ENCODE measurements at regions not wholly inside any gene's neighbourhood (a gene's known extent, or its start where the extent isn't known, plus 50 kb on each side); places are given as distances from the start of the nearest gene placed in this dataset.

GRCh38 chr3:38989917-38990510 lies 61.7 kb downstream of the SCN11A start:
- no peaks in the 10 kb centered on the region for H3K79me2 ChIP-seq (replicated peaks; ENCODE audit: insufficient read depth, low read length)
- no peak for TF ChIP-seq CTCF (IDR thresholded peaks at IDR 0.05; ENCODE audit: poor library complexity, severe bottlenecking)
- TF ChIP-seq POLR2AphosphoS5 (IDR thresholded peaks at IDR 0.05), result no peak
- TF ChIP-seq EP300 (conservative IDR thresholded peaks at IDR 0.05; ENCODE audit: poor library complexity, severe bottlenecking), result no peak
- TF ChIP-seq MXI1 (conservative IDR thresholded peaks at IDR 0.05; ENCODE audit: poor library complexity, severe bottlenecking), result no peak
- TF ChIP-seq REST (IDR thresholded peaks at IDR 0.05; ENCODE audit: borderline replicate concordance), result no peak
- no peak for TF ChIP-seq RAD21 (conservative IDR thresholded peaks at IDR 0.05)
- no peak for TF ChIP-seq TAF1 (IDR thresholded peaks at IDR 0.05; ENCODE audit: low read depth)
- no peak for TF ChIP-seq EZH2 (IDR thresholded peaks at IDR 0.05; ENCODE audit: borderline replicate concordance, insufficient read depth, low read length, poor library complexity, severe bottlenecking)
- H3K9ac ChIP-seq (ENCODE audit: low read length), result no peak overlapping the region
- no peak overlapping the region for H3K4me2 ChIP-seq (ENCODE audit: low read length)
- no peaks in the 10 kb centered on the region for H3K9me3 ChIP-seq (ENCODE audit: low read length)
- no peak overlapping the region for H2AFZ ChIP-seq (ENCODE audit: low read depth, low read length)
- no peak overlapping the region for H3K4me3 ChIP-seq (ENCODE audit: low read length)
- H4K20me1 ChIP-seq (ENCODE audit: insufficient read depth), result no peaks in the 10 kb centered on the region
- H3K27me3 ChIP-seq (ENCODE audit: insufficient read depth, low read depth, low read length), result no peaks in the 10 kb centered on the region
- H3K27ac ChIP-seq (ENCODE audit: low read length), result no peak overlapping the region
- no peaks in the 10 kb centered on the region for H3K9me2 ChIP-seq (ENCODE audit: insufficient read depth, low read length)
- H3F3A ChIP-seq (ENCODE audit: insufficient read depth, low read length, poor library complexity, severe bottlenecking), result no peaks in the 10 kb centered on the region
- H3K36me3 ChIP-seq (ENCODE audit: insufficient read depth, low read length), result no peaks in the 10 kb centered on the region

- no peak for TF ChIP-seq TAF1 (IDR thresholded peaks at IDR 0.05; ENCODE audit: low read depth)
- no peak overlapping the region for H2AFZ ChIP-seq (ENCODE audit: low read depth, low read length)
- no peaks in the 10 kb centered on the region for H3K36me3 ChIP-seq (ENCODE audit: insufficient read depth, low read length)
- H3K4me3 ChIP-seq (ENCODE audit: low read length), result no peak overlapping the region
- H4K20me1 ChIP-seq (ENCODE audit: insufficient read depth), result no peaks in the 10 kb centered on the region
- no peak overlapping the region for H3K27ac ChIP-seq (ENCODE audit: low read length)
- no peak overlapping the region for H3K4me2 ChIP-seq (ENCODE audit: low read length)
- no peaks in the 10 kb centered on the region for H3K27me3 ChIP-seq (ENCODE audit: insufficient read depth, low read depth, low read length)
- no peaks in the 10 kb centered on the region for H3K79me2 ChIP-seq (replicated peaks; ENCODE audit: insufficient read depth, low read length)
- no peaks in the 10 kb centered on the region for H3K9me3 ChIP-seq (ENCODE audit: low read length)
- no peaks in the 10 kb centered on the region for H3K9me2 ChIP-seq (ENCODE audit: insufficient read depth, low read length)
- no peak overlapping the region for H3K9ac ChIP-seq (ENCODE audit: low read length)
- no peaks in the 10 kb centered on the region for H3F3A ChIP-seq (ENCODE audit: insufficient read depth, low read length, poor library complexity, severe bottlenecking)
Measured at GRCh38 chr3:38988955-38989354, 62.8 kb downstream of the SCN11A start.

GRCh38 chr3:38987456-38987855 lies 64.3 kb downstream of the SCN11A start:
- Histone ChIP-seq H3K9ac (ENCODE audit: low read length) (no peak overlapping the region), H3K9me3 (ENCODE audit: low read length) (no peaks in the 10 kb centered on the region), H3K4me3 (ENCODE audit: low read length) (no peak overlapping the region), H2AFZ (ENCODE audit: low read depth, low read length) (no peak overlapping the region), H3K27me3 (ENCODE audit: insufficient read depth, low read depth, low read length) (no peaks in the 10 kb centered on the region), H3K36me3 (ENCODE audit: insufficient read depth, low read length) (no peaks in the 10 kb centered on the region), H4K20me1 (ENCODE audit: insufficient read depth) (no peaks in the 10 kb centered on the region), H3K79me2 (replicated peaks; ENCODE audit: insufficient read depth, low read length) (no peaks in the 10 kb centered on the region), H3K9me2 (ENCODE audit: insufficient read depth, low read length) (no peaks in the 10 kb centered on the region), H3K27ac (ENCODE audit: low read length) (no peak overlapping the region), H3K4me2 (ENCODE audit: low read length) (no peak overlapping the region), H3F3A (ENCODE audit: insufficient read depth, low read length, poor library complexity, severe bottlenecking) (no peaks in the 10 kb centered on the region)
- no peak for TF ChIP-seq CTCF (IDR thresholded peaks at IDR 0.05; ENCODE audit: poor library complexity, severe bottlenecking)
- no peak for TF ChIP-seq RAD21 (conservative IDR thresholded peaks at IDR 0.05)
- no peak for TF ChIP-seq EZH2 (IDR thresholded peaks at IDR 0.05; ENCODE audit: borderline replicate concordance, insufficient read depth, low read length, poor library complexity, severe bottlenecking)
- TF ChIP-seq POLR2AphosphoS5 (IDR thresholded peaks at IDR 0.05), result no peak
- TF ChIP-seq SMC3 (conservative IDR thresholded peaks at IDR 0.05; ENCODE audit: poor library complexity), result no peak
- no peak for TF ChIP-seq REST (IDR thresholded peaks at IDR 0.05; ENCODE audit: borderline replicate concordance)
- no peak for TF ChIP-seq EP300 (conservative IDR thresholded peaks at IDR 0.05; ENCODE audit: poor library complexity, severe bottlenecking)
- TF ChIP-seq TAF1 (IDR thresholded peaks at IDR 0.05; ENCODE audit: low read depth), result no peak
- no peak for TF ChIP-seq MXI1 (conservative IDR thresholded peaks at IDR 0.05; ENCODE audit: poor library complexity, severe bottlenecking)

Data from neural cell (in vitro differentiated cells).